GM19351 (cell line): ENCODE measurements at regions not wholly inside any gene's neighbourhood (a gene's known extent, or its start where the extent isn't known, plus 50 kb on each side); places are given as distances from the start of the nearest gene placed in this dataset.

ENCODE experiments used
- ATAC-seq: cut with Tn5 transposase; IDR thresholded peaks from one replicate; pipeline ENCODE4 v1.9.1; 2021; ENCODE audit warnings: mild to moderate bottlenecking, moderate library complexity; ENCODE audit not compliant: unreplicated experiment

DNA sequence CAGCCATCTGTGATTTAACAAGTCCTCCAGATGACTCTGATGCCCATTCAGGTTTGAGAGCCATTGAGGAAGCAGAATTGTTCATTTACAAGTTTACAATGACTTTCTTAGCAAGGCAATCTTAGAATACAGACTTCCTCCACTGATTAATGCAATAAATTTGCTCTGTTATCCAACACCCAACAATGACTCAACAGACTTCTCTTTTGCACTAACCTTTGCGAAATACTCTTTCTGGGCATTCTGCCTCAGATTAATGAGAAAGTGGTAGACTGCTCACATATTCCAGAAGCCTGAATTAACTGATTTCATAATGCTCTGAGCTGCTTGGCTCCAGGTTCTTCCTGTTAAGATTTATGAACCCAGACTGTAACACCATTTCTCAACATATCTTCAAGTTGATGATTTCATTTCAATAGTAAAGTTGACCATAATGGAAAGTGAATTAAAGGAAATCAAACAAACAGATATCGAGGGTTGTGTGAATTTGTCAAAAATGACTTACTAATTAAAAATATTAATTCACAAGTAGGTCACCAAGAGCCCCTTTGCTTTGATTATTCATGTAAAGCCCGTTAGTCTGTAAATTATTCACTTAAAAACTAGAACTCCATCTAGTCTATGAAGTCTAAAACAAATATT lies 70.5 kb upstream of the BLID start:
- ATAC-seq, result no peak

- no peak for ATAC-seq
These were observed 67.9 kb upstream of the BLID start for GRCh38 chr11:122183933-122184332.

DNA sequence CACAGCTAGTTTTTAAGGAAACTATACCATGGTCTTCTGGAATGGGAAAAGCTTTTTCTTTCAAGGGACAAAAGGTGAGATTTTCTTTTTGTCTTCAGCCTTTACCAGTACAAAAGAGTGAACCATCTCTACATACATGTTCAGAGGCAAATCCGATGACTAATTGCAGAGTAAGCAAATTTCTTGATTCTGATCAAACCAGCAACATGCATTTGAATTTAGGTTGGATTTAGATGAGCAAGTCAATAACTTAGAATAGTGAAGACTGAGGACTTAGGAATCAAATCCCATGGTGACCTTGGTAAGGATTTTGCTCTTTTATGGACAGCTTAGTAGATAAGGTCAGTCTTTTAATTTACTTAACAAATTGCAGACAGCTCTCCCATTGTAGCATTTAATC lies 65.9 kb upstream of the BLID start:
- ATAC-seq, result no peak

- ATAC-seq, result no peak
These were observed 65.4 kb upstream of the BLID start for GRCh38 chr11:122181372-122181771.

GRCh38 chr11:122179961-122180834 lies 64.2 kb upstream of the BLID start:
- no peak for ATAC-seq

- no peak for ATAC-seq
These were observed 62.8 kb upstream of the BLID start for GRCh38 chr11:122178795-122179194.

- no peak for ATAC-seq
These were observed 61.2 kb upstream of the BLID start for GRCh38 chr11:122177238-122177637.

DNA sequence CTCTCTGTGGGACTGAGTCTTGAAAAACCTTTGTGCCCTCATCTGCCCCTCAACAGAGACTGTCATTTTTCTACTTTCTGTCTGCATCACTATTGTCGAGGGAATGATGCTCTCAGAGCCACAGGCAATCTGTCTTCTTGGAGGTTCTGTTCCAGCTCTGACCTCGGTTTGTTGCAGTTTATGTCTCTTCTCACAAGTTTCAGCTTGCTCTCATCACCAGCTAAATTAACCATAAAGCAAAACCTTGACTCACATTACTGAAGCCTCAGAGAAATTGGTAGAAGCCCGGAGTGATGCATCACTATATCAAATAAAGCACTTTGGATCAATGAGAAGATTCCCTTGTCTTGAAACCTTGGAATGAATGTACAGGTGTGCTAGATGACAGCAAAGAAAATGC lies 60.6 kb upstream of the BLID start:
- no peak for ATAC-seq

GRCh38 chr11:122175306-122175705 lies 59.3 kb upstream of the BLID start:
- ATAC-seq, result no peak

DNA sequence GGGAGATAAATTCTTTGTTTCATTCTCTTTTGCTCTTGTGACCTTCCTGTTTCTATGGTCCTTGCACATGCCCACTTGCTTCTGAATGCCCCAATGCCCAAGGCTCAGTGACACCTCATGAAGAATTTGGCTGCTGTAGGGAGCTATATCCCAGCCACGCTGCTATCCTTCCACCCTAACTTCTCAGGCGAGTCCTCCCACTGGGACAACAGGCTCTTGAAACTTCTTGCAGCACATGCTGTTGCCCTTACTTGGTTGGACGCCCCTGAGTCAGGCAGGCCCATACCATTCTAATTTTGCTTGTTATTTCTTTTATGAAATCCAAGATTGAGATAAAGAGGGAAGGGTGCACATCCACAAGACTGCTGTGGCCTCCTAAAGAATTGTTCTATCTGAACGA lies 57.6 kb upstream of the BLID start:
- no peak for ATAC-seq

DNA sequence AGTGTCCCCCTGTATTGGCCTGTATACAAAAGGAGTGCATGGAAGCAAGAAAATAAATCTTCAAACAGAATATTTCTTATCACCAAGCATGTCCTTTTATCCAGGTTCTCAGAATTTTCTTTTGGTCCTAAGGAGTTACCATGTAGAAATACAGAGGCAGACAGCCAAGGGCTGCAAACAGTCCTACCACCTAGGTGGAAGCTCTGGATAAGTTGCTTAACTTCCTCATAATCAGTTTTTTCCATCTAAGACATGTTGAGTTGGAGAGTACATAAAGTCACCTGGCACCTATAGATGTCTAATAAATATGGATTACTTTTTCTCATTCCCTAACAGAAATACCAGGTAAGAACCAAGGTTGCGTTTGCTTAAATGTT lies 57.0 kb upstream of the BLID start:
- no peak for ATAC-seq

- ATAC-seq, result no peak
These were observed 56.5 kb upstream of the BLID start for GRCh38 chr11:122172352-122173073.

DNA sequence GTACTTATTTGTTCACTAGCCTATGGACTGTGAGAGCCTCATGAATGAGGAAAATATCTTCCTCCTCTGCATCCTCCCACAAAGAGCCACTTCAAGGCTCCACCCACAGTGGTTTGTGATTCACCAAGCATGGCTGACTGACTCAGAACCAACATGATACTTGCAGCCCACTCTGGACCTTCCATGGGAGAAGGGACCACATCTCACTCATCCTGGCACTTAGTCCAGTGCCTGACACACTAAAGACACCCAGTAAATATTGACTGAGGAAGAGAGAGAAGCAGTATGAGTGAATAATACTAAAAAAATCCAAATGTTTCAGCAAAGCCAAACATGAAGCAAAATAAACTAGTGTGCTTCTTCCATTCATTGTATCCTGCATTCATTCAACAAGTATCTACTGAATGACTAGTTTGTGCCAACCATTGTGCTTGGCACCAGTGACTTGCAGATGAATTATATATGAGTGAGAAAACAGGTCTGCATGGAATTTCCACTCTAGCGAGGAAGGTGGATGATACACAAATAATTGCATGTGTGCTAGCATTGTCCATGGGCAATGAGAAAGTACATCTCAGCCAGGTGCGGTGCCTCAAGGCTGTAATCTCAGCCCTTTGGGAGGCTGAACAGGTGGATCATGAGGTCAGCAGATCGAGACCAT lies 54.9 kb upstream of the BLID start:
- no peak for ATAC-seq

DNA sequence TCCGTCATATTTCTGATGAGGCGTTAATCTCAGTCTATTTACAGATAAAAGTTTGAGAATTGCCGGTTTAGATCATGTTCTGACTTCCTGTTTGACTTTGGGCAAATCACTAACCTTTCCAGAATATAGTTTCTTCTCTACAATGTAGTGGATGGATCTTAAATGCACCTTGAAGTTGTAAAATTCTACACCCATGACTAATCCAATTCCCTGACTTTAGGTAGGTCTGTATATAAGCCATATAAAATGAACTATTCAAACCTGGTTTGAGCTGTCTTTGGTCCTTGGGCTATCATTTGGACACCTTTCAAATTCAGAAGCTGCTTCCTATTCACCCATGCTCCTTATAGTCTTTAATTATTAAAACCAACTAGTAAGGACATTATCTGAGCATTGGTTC lies 52.2 kb upstream of the BLID start:
- no peak for ATAC-seq

DNA sequence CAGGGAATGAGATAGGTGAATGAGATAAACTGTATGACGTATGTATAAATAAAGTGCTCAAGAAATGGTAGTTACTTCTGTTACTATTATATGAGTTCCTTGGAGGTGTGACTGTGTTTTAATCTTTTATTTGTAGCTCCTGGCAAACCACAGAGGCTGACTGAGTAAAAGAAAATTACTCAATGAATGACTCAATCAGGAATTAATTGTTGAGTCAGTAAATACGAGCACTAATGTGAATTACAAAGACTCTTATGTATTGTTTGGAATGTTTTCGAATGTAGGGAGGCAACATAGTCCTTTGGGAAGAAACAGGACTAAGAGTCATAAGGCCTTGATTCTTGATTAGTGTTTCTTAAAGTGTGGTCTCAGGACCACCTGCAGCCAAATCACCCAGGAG lies 51.1 kb upstream of the BLID start:
- no peak for ATAC-seq

DNA sequence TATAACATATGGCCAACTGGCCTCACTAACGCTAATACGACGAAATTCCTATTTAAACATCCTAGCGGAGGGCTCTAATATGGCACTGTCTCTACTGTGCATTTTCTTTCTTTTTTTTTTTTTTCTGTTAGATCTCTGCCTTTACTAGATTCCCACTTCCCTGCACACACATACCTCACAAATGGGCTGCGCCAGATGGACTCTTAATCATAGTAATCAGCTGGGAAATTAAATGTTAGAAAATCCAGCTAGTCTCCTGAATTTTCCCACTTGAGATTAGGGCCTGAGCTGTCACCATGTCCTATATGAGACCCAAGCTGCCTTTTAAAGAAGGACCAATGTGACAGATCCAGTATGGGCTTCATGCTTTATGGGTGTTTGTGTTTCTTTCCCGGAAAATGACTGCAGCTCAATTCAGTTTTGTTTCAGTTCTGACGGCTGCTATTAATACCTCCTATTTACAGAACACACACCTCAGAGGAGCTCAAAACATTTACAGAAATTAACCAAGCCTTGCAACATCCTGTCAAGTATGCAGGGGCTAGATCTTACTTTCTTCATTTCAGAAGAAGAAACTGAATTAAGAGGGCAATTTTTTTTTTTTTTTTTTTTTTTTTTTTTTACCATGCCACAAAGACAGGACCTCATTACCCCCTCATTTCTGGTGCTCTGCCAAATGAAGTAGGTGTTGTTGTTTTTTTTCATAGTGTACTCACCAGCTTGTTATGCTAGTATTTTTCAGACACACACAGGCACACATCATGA lies 49.8 kb upstream of the BLID start:
- no peak for ATAC-seq
